ENCODE measurements at regions not wholly inside any gene's neighbourhood (a gene's known extent, or its start where the extent isn't known, plus 50 kb on each side); places are given as distances from the start of the nearest gene placed in this dataset.
"Not testable (repeated sequence)": the region's sequence is repeated elsewhere in the genome, so short reads cannot be mapped to it uniquely, and the experiment has no call there.

- Histone ChIP-seq H3K23ac (ENCODE audit: low read depth, low read length) (no peak overlapping the region), H2AK5ac (ENCODE audit: low read depth, low read length) (no peak overlapping the region), H3K27me3 (ENCODE audit: control insufficient read depth, insufficient read depth, low read length) (no peaks in the 10 kb centered on the region), H2BK120ac (ENCODE audit: low read depth, low read length) (no peak overlapping the region), H3K4me1 (ENCODE audit: control insufficient read depth, insufficient read depth, low read length) (no peaks in the 10 kb centered on the region), H2BK15ac (ENCODE audit: low read depth, low read length) (no peak overlapping the region), H3K4ac (ENCODE audit: low read depth, low read length) (no peak overlapping the region), H3K9me3 (ENCODE audit: control insufficient read depth, insufficient read depth, low read length) (peaks cover 26% of the 10 kb centered on the region), H3K36me3 (ENCODE audit: control insufficient read depth, insufficient read depth, low read length) (no peaks in the 10 kb centered on the region), H2AFZ (replicated peaks; ENCODE audit: low read length, poor library complexity) (no peak overlapping the region), H2BK20ac (ENCODE audit: low read depth, low read length) (no peak overlapping the region), H3K4me3 (ENCODE audit: insufficient read depth, low read depth, low read length) (no peak overlapping the region), H3K9me1 (ENCODE audit: insufficient read depth, low read length) (no peaks in the 10 kb centered on the region), H4K20me1 (ENCODE audit: insufficient read depth, low read length) (no peaks in the 10 kb centered on the region), H3K14ac (replicated peaks; ENCODE audit: low read depth, low read length) (no peak overlapping the region), H3K56ac (ENCODE audit: extremely low read depth, insufficient read depth, low read length) (no peak overlapping the region), H3K18ac (ENCODE audit: low read depth, low read length) (no peak overlapping the region), H4K5ac (ENCODE audit: low read depth, low read length) (no peak overlapping the region), H2BK5ac (ENCODE audit: low read depth, low read length, poor library complexity, severe bottlenecking) (no peak overlapping the region), H3K79me1 (ENCODE audit: low read depth in 1 of 2, low read length in 2 of 2) (no peaks in the 10 kb centered on the region), H2AK9ac (replicated peaks; ENCODE audit: low read depth, low read length, poor library complexity) (no peak overlapping the region), H3K4me2 (ENCODE audit: low read depth, low read length) (no peak overlapping the region), H4K8ac (ENCODE audit: low read depth in 2 of 2, low read length in 2 of 2) (no peak overlapping the region), H3K9ac (ENCODE audit: low read depth, low read length) (no peak overlapping the region), H4K91ac (ENCODE audit: insufficient read depth, low read depth, low read length) (no peak overlapping the region), H3K27ac (ENCODE audit: insufficient read depth, low read length) (no peak overlapping the region)
- BruUV-seq (replicated peaks): no TSS peak
- in situ Hi-C loops (cut with MboI; ENCODE audit: low sequenced_read_pairs): no loop called here
- intact Hi-C loops (cut with micrococcal nuclease): no loop called here
- dilution Hi-C loops (cut with HindIII; ENCODE audit: low sequenced_read_pairs, unreplicated experiment): no loop called here
- TF ChIP-seq RFX5 (IDR thresholded peaks at IDR 0.05; ENCODE audit: low read depth, low read length): no peak
- no peak for TF ChIP-seq MAFK (IDR thresholded peaks at IDR 0.05; ENCODE audit: low read depth, low read length)
- no peak for TF ChIP-seq FOS (IDR thresholded peaks at IDR 0.05; ENCODE audit: low read depth, low read length)
- ChIA-PET CTCF (no interaction called here), POLR2A (ENCODE audit: unreplicated experiment) (no interaction called here)
- DNase-seq (no peak), ATAC-seq (ENCODE audit: low read depth) (no peak)
- WGBS, 2 experiments (ENCODE audit: extremely low coverage in 2 of 2, insufficient read length in 1 of 2): no CpG with 5 or more reads among the region's 4 CpGs
Observed at GRCh38 chr2:16066261-16067036, 126.1 kb downstream of the MYCN start.

GRCh38 chr2:16065272-16066069, 125.1 kb downstream of the MYCN start:
- CTCF ChIA-PET; H3K36me3 ChIP-seq (ENCODE audit: control insufficient read depth, insufficient read depth, low read length); H2BK20ac ChIP-seq (ENCODE audit: low read depth, low read length); intact Hi-C loops (cut with micrococcal nuclease); H4K5ac ChIP-seq (ENCODE audit: low read depth, low read length); H2BK15ac ChIP-seq (ENCODE audit: low read depth, low read length); H4K20me1 ChIP-seq (ENCODE audit: insufficient read depth, low read length); H3K14ac ChIP-seq (replicated peaks; ENCODE audit: low read depth, low read length); H4K8ac ChIP-seq (ENCODE audit: low read depth in 2 of 2, low read length in 2 of 2); H3K27me3 ChIP-seq (ENCODE audit: control insufficient read depth, insufficient read depth, low read length); H3K79me1 ChIP-seq (ENCODE audit: low read depth in 1 of 2, low read length in 2 of 2); H3K4ac ChIP-seq (ENCODE audit: low read depth, low read length); H2AK5ac ChIP-seq (ENCODE audit: low read depth, low read length); POLR2A ChIA-PET (ENCODE audit: unreplicated experiment); H3K18ac ChIP-seq (ENCODE audit: low read depth, low read length); H3K56ac ChIP-seq (ENCODE audit: extremely low read depth, insufficient read depth, low read length); H2AK9ac ChIP-seq (replicated peaks; ENCODE audit: low read depth, low read length, poor library complexity); ATAC-seq (ENCODE audit: low read depth); H3K27ac ChIP-seq (ENCODE audit: insufficient read depth, low read length); H3K9ac ChIP-seq (ENCODE audit: low read depth, low read length); H2AFZ ChIP-seq (replicated peaks; ENCODE audit: low read length, poor library complexity); H3K23ac ChIP-seq (ENCODE audit: low read depth, low read length); DNase-seq; H3K9me1 ChIP-seq (ENCODE audit: insufficient read depth, low read length); BruUV-seq (replicated peaks); H2BK120ac ChIP-seq (ENCODE audit: low read depth, low read length); H3K4me3 ChIP-seq (ENCODE audit: insufficient read depth, low read depth, low read length); H3K4me2 ChIP-seq (ENCODE audit: low read depth, low read length); in situ Hi-C loops (cut with MboI; ENCODE audit: low sequenced_read_pairs); H2BK5ac ChIP-seq (ENCODE audit: low read depth, low read length, poor library complexity, severe bottlenecking); H3K4me1 ChIP-seq (ENCODE audit: control insufficient read depth, insufficient read depth, low read length); dilution Hi-C loops (cut with HindIII; ENCODE audit: low sequenced_read_pairs, unreplicated experiment); H4K91ac ChIP-seq (ENCODE audit: insufficient read depth, low read depth, low read length): not testable (repeated sequence)
- peaks cover 28% of the 10 kb centered on the region for H3K9me3 ChIP-seq (ENCODE audit: control insufficient read depth, insufficient read depth, low read length)
- no CpG with 5 or more reads among the region's 4 CpGs for whole genome bisulfite sequencing, 2 experiments (ENCODE audit: extremely low coverage in 2 of 2, insufficient read length in 1 of 2)

All from IMR-90 (cell line).